NCI-H1092 (cell line): ENCODE measurements at regions not wholly inside any gene's neighbourhood (a gene's known extent, or its start where the extent isn't known, plus 50 kb on each side); places are given as distances from the start of the nearest gene placed in this dataset.

Experiments used
- DNase-seq: peaks from one replicate; lab custom pipeline; 2025; lab: John Stamatoyannopoulos, UW

GRCh38 chrX:39559229-39559628 is 538.5 kb downstream of the BCOR start:
- DNase-seq, result no peak

GRCh38 chrX:39560271-39560670 is 537.5 kb downstream of the BCOR start:
- no peak for DNase-seq

DNA sequence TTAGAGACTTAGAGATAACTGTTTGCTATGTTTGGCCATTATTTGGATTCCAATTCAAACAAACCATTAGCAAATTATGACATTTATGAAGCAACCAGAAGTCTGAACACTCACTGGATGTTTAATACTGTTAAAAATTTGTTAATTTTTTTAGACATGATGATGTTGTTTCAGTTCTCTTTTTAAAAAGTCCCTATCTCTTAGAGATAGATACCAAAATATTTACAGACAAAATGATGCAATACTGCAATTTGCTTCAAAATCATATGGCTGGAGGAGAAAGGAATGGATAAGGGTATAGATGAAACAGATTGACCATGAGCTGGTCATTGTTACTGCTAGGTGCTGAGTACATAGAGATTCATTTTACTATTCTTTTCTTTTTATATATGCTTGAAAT is 534.6 kb downstream of the BCOR start:
- no peak for DNase-seq

DNA sequence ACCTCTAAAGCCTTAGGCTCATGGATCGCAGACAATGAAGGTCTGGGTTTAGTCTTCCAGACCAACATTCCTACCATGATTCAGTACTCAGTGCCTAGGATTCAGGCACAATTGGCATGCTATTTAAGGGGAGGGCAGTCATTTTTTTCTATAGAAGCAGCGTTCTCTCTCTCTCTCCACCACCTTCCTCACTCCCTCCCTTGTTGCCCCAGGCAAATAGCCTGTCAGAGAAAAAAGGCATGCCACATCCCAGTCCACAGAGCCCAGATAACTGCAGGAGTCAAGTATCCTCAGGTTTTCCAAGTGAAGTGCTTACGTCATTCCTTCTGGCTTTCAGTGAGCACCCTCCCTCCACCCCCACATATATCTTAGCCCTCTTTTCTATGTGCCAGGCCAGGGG is 533.0 kb downstream of the BCOR start:
- DNase-seq, result no peak

GRCh38 chrX:39574178-39574577 is 523.6 kb downstream of the BCOR start:
- DNase-seq, result no peak

- peak; percentile 97 for DNase-seq
Measured at GRCh38 chrX:39576041-39576872, 521.5 kb downstream of the BCOR start.

- no peak for DNase-seq
Measured at GRCh38 chrX:39577206-39577984, 520.4 kb downstream of the BCOR start.

GRCh38 chrX:39577985-39578869 is 519.5 kb downstream of the BCOR start:
- no peak for DNase-seq

DNA sequence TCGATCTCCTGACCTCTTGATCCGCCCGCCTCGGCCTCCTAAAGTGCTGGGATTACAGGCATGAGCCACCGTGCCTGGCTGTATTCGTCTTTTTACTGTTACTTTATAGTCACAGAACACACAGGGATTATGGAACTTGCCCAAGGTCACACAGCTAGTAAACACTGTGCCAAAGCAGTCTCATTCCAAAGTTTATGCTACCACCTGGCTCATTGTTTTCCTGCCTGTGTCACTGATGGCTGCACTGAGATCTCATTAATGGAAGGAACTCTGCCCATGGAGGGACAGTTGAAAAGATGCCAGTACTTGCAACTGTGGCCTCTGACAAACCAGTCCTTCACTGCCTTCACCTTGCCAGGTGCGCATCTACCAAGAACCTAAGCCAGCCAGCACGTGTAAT is 517.7 kb downstream of the BCOR start:
- no peak for DNase-seq

DNA sequence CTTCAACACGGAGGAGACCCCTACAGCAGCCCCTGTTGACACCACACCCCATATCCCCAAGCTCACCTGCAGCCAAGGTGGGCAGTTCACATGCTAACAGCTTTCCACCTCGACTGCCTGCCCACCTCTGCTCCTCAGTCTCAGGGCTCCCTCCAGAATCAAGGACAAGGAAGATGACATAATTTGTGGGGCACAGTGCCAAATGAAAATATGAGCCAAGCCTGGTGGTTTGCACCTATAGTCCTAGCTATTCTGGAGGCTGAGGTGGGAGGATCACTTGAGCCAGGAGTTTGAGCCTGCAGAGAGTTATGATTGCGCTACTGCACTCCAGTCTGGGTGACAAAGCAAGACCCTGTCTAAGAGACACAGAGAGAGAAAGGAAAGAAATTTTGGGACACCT is 516.3 kb downstream of the BCOR start:
- DNase-seq, result no peak

DNA sequence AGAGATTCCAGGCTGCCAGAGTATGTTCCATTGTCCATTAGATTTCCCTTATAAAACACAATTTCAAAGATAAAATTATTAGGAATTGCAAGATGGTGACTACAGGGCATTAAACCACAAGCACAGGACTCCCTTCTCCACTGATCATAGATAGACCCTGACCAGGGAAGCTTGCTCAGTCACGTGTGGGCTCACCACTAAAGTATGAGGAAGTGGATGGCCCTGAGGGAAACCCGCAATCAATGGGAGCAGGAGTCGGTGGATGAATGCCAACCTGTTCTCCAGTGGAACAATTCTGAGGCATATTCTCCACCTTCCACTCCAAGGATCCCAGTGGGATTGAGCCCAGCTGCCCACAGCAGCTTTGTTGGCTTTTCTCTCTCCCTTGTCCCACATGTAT is 515.7 kb downstream of the BCOR start:
- DNase-seq, result no peak

- no peak for DNase-seq
Measured at GRCh38 chrX:39582976-39583375, 514.8 kb downstream of the BCOR start.

- DNase-seq, result no peak
Measured at GRCh38 chrX:39585808-39586207, 511.9 kb downstream of the BCOR start.

GRCh38 chrX:39586359-39586758 is 511.4 kb downstream of the BCOR start:
- no peak for DNase-seq

DNA sequence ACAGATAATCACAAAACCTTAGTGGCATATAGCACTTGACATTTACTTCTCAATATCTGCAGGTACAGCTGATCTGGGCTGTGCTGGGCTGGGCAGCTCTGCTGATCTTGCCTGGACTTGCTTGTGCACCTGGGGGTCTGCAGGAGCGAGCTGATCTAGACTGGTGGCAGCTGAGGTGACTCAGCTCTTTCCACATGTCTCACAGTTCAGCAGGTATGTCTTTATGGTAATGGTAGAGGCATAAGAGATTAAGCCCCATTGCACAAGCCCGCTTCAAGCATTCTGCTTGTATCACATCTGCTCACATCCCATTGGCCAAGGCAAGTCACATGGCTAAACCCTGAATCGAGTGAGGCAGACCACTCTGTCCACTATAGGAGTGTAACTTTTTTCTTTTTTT is 506.7 kb downstream of the BCOR start:
- no peak for DNase-seq

DNA sequence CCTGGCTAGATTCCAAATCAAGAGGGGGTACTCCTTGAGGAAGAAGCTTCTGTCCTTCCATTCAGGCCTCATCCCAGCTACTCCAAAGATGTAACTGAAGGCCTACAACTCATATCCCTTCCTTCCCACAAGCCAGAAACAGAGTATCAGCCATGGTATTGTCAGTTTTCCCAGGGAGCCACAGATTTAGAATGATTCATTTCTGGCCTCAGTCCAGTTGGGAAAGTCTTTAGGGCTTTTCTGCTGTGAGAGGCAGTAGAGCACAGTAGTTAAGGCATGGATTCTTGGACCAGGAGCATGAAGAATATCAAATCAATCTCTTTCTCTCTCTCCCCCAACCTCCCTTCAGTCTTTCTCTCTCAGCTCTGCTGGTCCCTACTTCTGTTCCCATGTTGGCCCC is 505.0 kb downstream of the BCOR start:
- DNase-seq, result no peak

DNA sequence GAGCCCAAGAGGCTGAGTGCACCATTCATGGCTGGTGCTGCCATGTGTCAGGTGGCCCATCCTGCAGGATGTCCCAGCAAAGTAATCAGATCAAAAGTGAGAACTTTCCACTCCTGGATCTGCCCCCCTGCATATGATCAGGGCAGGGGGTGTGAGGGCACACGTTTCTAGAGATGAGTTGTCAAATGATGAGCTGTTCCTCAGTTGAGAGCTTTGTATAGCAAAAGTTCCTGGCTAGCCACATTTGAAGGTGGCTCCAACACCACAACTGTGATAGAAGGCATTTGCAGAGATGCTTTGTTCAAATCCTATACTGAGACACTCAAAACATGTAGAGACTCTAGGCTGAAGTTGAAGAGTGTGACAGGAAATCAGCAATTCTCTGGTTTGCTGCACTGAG is 501.8 kb downstream of the BCOR start:
- no peak for DNase-seq

DNA sequence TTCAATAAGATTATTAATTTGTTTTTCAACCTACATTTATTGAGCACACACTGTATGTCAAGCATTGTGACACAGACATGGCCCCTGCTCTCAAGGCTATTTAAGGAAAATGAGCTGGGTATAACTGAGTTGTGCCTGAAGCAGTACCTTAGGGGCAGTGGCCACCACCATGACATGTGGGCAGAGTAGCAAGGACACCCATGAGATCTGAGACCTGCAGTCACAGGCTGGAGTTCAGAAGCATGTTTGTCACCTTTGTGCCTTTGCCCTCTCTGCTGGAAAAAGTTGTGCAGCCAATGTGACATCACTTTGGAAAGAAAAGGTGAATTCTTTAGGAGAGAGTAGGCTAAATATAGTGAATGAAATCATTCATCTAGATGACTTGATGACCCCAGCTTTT is 501.3 kb downstream of the BCOR start:
- DNase-seq, result no peak

DNA sequence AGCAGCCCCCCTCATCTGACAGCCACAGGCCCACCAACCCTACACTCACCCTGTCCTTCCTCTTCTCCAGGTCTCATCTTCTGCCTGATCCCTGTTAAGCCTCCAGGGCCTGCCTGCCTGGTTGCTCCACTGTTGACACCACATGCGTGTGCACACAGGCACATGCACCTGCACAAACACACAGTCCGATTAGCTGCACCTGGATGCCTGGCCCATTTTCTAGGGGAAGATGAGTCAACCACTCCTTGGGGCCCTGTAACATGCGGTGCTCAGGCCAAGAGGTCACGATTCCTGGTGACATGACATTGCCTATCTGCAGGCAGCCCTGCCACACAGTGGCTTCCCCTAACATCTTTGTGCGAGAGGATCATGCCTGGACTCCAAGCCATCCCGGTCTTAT is 498.4 kb downstream of the BCOR start:
- DNase-seq, result no peak

GRCh38 chrX:39600222-39600621 is 497.5 kb downstream of the BCOR start:
- DNase-seq, result no peak

DNA sequence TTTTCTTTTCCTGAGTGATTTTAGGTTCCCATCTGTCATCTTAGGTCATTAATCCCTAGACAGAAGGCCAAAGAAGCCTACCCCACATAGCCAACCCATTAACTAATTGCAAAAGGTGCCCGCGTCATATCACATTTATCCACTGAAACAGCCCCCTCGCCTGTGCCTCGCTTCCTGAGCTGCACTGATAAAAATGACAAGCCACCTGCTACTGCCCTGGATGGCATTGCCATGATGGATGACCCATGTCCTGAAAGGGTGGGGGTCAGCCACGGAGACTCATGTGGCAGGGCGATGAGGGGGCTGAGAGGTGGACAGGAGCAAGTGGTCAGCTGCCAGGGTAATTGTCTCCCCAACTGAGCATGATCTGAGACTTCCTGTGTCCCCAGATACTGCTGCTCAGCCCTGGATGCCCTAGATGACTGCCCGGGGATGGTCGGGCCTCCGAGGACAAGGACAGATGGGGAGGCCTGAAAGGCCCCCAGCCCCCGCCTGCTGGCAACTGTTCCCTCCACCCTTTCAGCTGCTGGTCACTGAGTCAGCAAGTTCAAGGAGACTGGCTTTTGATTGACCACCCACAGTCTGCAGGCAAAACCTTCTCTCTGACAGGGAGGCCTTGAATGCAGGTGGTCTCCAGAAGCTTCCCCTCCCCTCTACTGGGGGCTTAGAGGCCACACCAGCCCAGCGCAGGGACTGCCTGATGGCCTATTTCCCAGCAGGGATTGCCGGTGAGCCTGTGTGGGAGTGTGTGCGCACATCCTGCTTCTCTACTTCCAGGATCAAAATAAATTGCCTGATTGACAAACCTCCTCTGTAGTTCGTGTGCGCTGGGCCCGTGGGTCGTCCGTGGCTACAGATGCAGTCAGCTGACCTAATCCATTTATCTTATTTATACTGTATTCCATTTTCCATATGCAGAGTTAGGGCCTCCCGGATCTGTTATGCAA is 496.3 kb downstream of the BCOR start:
- DNase-seq, result no peak
